ENCODE measurements at regions not wholly inside any gene's neighbourhood (a gene's known extent, or its start where the extent isn't known, plus 50 kb on each side); places are given as distances from the start of the nearest gene placed in this dataset.

- FAIRE-seq, result no peak
- TF ChIP-seq SPI1 (IDR thresholded peaks at IDR 0.05; ENCODE audit: low read depth, low read length), result no peak
- no peak for TF ChIP-seq POU2F2 (IDR thresholded peaks at IDR 0.05; ENCODE audit: low read depth, low read length)
- DNase-seq (ENCODE audit: insufficient read length, low spot score), result no peak
These were observed 139.0 kb upstream of the NTM start for GRCh38 chr11:131231317-131231940.

GRCh38 chr11:131232261-131232660, 138.2 kb upstream of the NTM start:
- no peak for DNase-seq (ENCODE audit: insufficient read length, low spot score)
- no peak for TF ChIP-seq POLR2A (IDR thresholded peaks at IDR 0.05; ENCODE audit: low read depth, low read length)
- no peak for TF ChIP-seq POLR2AphosphoS5 (IDR thresholded peaks at IDR 0.05; ENCODE audit: low read depth, low read length)
- no peak for TF ChIP-seq PAX5 (IDR thresholded peaks at IDR 0.05; ENCODE audit: insufficient read depth, low read length, severe bottlenecking)
- no peak for FAIRE-seq

- no peak for TF ChIP-seq POLR2A (IDR thresholded peaks at IDR 0.05; ENCODE audit: low read depth, low read length)
- TF ChIP-seq TAF1 (IDR thresholded peaks at IDR 0.05; ENCODE audit: low read depth, low read length), result no peak
- TF ChIP-seq SPI1 (IDR thresholded peaks at IDR 0.05; ENCODE audit: low read depth, low read length), result no peak
- TF ChIP-seq POLR2AphosphoS5 (IDR thresholded peaks at IDR 0.05; ENCODE audit: low read depth, low read length), result no peak
- no peak for TF ChIP-seq PAX5 (IDR thresholded peaks at IDR 0.05; ENCODE audit: insufficient read depth, low read length, severe bottlenecking)
- no peak for TF ChIP-seq POU2F2 (IDR thresholded peaks at IDR 0.05; ENCODE audit: low read depth, low read length)
- FAIRE-seq (no peak), DNase-seq (ENCODE audit: insufficient read length, low spot score) (no peak)
These were observed 136.2 kb upstream of the NTM start for GRCh38 chr11:131234221-131234620.

GRCh38 chr11:131235328-131236298, 134.8 kb upstream of the NTM start:
- no peak for DNase-seq (ENCODE audit: insufficient read length, low spot score)
- TF ChIP-seq TAF1 (IDR thresholded peaks at IDR 0.05; ENCODE audit: low read depth, low read length) (no peak), SPI1 (IDR thresholded peaks at IDR 0.05; ENCODE audit: low read depth, low read length) (no peak), POLR2A (IDR thresholded peaks at IDR 0.05; ENCODE audit: low read depth, low read length) (no peak), POU2F2 (IDR thresholded peaks at IDR 0.05; ENCODE audit: low read depth, low read length) (no peak), PAX5 (IDR thresholded peaks at IDR 0.05; ENCODE audit: insufficient read depth, low read length, severe bottlenecking) (no peak), POLR2AphosphoS5 (IDR thresholded peaks at IDR 0.05; ENCODE audit: low read depth, low read length) (no peak)
- FAIRE-seq, result no peak

GRCh38 chr11:131240421-131240820, 130.0 kb upstream of the NTM start:
- DNase-seq (ENCODE audit: insufficient read length, low spot score) (no peak), FAIRE-seq (no peak)
- TF ChIP-seq PAX5 (IDR thresholded peaks at IDR 0.05; ENCODE audit: insufficient read depth, low read length, severe bottlenecking) (no peak), SPI1 (IDR thresholded peaks at IDR 0.05; ENCODE audit: low read depth, low read length) (no peak), TAF1 (IDR thresholded peaks at IDR 0.05; ENCODE audit: low read depth, low read length) (no peak)

GRCh38 chr11:131242476-131243000, 127.9 kb upstream of the NTM start:
- no peak for DNase-seq (ENCODE audit: insufficient read length, low spot score)
- TF ChIP-seq TAF1 (IDR thresholded peaks at IDR 0.05; ENCODE audit: low read depth, low read length) (no peak), POLR2A (IDR thresholded peaks at IDR 0.05; ENCODE audit: low read depth, low read length) (no peak), SPI1 (IDR thresholded peaks at IDR 0.05; ENCODE audit: low read depth, low read length) (no peak), POLR2AphosphoS5 (IDR thresholded peaks at IDR 0.05; ENCODE audit: low read depth, low read length) (no peak), PAX5 (IDR thresholded peaks at IDR 0.05; ENCODE audit: insufficient read depth, low read length, severe bottlenecking) (no peak)
- no peak for FAIRE-seq

GRCh38 chr11:131246156-131246555, 124.3 kb upstream of the NTM start:
- no peak for DNase-seq (ENCODE audit: insufficient read length, low spot score)
- TF ChIP-seq POLR2AphosphoS5 (IDR thresholded peaks at IDR 0.05; ENCODE audit: low read depth, low read length) (no peak), TAF1 (IDR thresholded peaks at IDR 0.05; ENCODE audit: low read depth, low read length) (no peak), POU2F2 (IDR thresholded peaks at IDR 0.05; ENCODE audit: low read depth, low read length) (no peak), PAX5 (IDR thresholded peaks at IDR 0.05; ENCODE audit: insufficient read depth, low read length, severe bottlenecking) (no peak), POLR2A (IDR thresholded peaks at IDR 0.05; ENCODE audit: low read depth, low read length) (no peak), SPI1 (IDR thresholded peaks at IDR 0.05; ENCODE audit: low read depth, low read length) (no peak)
- no peak for FAIRE-seq

- TF ChIP-seq SPI1 (IDR thresholded peaks at IDR 0.05; ENCODE audit: low read depth, low read length) (no peak), POLR2A (IDR thresholded peaks at IDR 0.05; ENCODE audit: low read depth, low read length) (no peak), POLR2AphosphoS5 (IDR thresholded peaks at IDR 0.05; ENCODE audit: low read depth, low read length) (no peak), PAX5 (IDR thresholded peaks at IDR 0.05; ENCODE audit: insufficient read depth, low read length, severe bottlenecking) (no peak)
- no peak for DNase-seq (ENCODE audit: insufficient read length, low spot score)
- FAIRE-seq, result no peak
These were observed 123.8 kb upstream of the NTM start for GRCh38 chr11:131246663-131247062.

GRCh38 chr11:131248588-131248987, 121.8 kb upstream of the NTM start:
- FAIRE-seq (no peak), DNase-seq (ENCODE audit: insufficient read length, low spot score) (no peak)
- TF ChIP-seq POLR2AphosphoS5 (IDR thresholded peaks at IDR 0.05; ENCODE audit: low read depth, low read length) (no peak), PAX5 (IDR thresholded peaks at IDR 0.05; ENCODE audit: insufficient read depth, low read length, severe bottlenecking) (no peak), SPI1 (IDR thresholded peaks at IDR 0.05; ENCODE audit: low read depth, low read length) (no peak), POLR2A (IDR thresholded peaks at IDR 0.05; ENCODE audit: low read depth, low read length) (no peak), POU2F2 (IDR thresholded peaks at IDR 0.05; ENCODE audit: low read depth, low read length) (no peak), TAF1 (IDR thresholded peaks at IDR 0.05; ENCODE audit: low read depth, low read length) (no peak)

All from GM12891 (cell line).